Stimulated activated CD8-positive, alpha-beta memory T cell treated with anti-CD3 and anti-CD28 coated beads, Interleukin-15, amount 100 ng/mL, for 48 hours (primary cell): ENCODE measurements at regions not wholly inside any gene's neighbourhood (a gene's known extent, or its start where the extent isn't known, plus 50 kb on each side); places are given as distances from the start of the nearest gene placed in this dataset.

Source experiments
- DNase-seq, 2 donors: peaks; one replicate each; pipeline ENCODE4 v3.0.0-alpha.2; 2020; ENCODE audit warnings: low read depth in 2 of 2

- no peak for DNase-seq
These were observed 148.3 kb downstream of the IRX2 start for GRCh38 chr5:2603272-2603575.

DNA sequence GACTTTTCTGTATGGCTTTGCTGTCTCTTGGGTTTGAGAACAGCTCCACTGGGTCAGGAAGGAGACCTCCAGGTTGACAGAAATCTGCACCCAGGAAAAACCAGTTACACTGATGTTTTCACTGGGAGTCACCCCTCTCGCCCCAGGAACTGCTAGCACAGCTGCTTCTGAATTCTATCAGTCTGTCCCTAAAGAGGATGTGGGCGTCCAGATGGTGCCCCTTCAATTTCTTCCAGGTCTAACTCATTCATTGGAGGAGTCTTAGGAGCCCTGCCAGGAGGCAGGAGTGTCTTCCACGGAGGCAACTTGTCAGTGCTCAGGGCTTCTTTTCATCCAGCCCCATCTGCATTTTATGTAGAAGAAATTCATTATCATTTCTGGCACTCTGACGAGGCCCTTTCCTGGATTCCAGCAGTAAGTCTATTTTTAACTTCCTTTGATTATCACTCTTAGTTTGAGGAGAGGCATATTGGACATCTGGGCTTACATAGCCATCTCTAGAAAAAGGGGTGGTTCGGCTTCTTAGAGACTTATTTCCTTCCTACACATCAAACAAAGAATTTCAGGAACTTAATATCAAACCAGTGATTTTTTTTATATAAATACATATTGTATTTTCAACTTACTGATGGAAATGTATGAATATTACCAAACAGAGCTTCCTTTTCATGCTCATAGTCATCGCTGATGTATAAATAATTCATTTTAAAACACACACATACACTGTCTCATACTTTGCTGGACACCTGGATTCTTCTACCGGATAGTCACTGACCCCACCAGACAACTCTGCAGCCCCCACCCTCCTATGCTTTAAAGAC lies 148.8 kb downstream of the IRX2 start:
- no peak for DNase-seq

DNA sequence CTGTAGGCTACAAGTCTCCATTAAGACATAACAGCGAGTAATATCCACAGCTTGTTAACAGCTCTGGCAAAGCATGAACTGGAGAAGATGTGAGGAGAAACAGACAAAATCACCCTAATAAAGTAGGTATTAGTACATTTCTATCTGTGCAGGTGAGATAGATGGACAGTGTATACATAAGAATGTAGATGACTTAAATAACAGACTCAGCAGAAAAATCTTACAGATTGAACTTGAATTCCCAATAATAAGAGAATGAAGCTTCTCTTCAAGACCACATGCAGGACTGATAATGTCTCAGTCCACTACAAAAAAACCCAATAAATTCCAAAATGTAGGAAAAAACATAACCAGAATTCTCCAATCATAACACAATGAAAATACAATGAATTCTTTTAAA lies 153.0 kb downstream of the IRX2 start:
- no peak for DNase-seq

- DNase-seq, result no peak
These were observed 156.8 kb downstream of the IRX2 start for GRCh38 chr5:2594701-2595100.

GRCh38 chr5:2592766-2593165 lies 158.7 kb downstream of the IRX2 start:
- DNase-seq, result no peak

GRCh38 chr5:2591777-2592453 lies 159.6 kb downstream of the IRX2 start:
- DNase-seq, result no peak

DNA sequence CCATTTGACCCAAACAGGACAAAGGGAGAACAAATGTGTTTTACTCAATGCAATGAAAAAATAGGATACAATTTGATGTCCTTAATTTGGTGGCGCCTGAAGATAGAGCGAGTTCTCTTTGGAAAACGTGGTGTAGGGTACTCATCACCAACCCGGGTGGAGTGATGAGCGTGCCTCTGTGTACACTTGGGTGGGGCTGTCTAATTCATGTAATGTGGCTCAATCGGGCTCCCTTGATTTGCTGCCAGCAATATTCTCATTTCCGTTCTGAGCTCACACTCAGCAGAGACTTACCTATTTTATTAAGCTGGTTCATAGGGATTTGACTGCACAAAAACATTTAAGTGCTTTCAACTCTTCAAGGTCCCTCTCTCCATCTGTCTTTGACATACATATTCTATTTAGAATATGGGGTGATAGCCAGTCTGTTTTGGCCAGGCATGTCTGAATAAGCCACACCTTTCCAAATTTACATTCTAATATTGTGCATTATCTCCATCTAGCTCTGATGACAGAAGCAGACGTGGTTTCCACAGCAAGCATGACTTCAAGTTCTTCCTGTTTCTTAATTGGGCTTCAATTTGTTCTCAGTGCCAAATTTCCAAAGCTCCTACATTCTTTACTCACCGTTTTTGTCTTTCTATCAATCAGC lies 162.5 kb downstream of the IRX2 start:
- DNase-seq, result no peak

DNA sequence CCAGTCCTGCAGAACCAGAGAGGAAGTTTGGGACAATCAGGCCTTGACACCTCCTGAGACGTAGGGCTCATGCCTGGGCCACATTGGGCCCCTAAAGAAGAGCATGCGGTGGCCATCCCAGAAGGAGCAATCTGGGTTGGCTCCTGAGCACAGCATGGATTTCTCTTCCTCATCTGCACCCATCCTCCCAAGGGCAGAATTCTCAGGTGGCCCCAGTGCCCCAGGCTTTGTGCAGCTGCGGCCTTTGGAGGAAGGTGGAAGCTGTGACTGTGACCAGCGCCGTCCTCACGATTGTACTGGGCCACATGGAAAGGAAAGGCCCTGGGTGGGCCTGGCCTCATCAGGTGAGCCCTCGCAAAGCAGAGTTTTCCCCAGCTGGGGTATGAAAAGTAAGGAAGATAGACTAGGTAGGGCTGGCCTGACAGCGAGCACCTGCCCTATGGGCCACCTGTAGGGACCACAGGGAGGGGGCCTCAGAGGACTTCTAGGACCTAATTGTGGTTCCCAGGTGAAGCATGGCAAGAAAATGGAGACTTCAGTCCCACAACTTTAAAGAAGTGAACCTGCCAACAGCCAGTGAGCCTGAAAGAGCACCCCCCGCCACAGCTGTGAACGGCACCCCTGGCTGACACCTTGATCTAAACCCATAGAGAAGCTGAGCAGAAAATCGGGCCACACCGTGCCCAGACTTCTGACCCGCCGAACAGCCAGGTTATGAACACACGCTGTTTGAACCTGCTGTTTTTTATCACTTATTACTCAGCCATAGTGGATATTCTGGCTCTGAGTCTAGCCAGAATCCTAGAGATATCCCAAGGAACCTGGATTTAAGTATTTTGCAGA lies 164.1 kb downstream of the IRX2 start:
- DNase-seq, result no peak

GRCh38 chr5:2586016-2586715 lies 165.3 kb downstream of the IRX2 start:
- DNase-seq, result no peak

GRCh38 chr5:2584579-2585269 lies 166.8 kb downstream of the IRX2 start:
- DNase-seq, result no peak

- no peak for DNase-seq
These were observed 169.0 kb downstream of the IRX2 start for GRCh38 chr5:2582507-2582906.

GRCh38 chr5:2582106-2582505 lies 169.4 kb downstream of the IRX2 start:
- DNase-seq, result no peak

GRCh38 chr5:2581418-2581817 lies 170.1 kb downstream of the IRX2 start:
- no peak for DNase-seq

DNA sequence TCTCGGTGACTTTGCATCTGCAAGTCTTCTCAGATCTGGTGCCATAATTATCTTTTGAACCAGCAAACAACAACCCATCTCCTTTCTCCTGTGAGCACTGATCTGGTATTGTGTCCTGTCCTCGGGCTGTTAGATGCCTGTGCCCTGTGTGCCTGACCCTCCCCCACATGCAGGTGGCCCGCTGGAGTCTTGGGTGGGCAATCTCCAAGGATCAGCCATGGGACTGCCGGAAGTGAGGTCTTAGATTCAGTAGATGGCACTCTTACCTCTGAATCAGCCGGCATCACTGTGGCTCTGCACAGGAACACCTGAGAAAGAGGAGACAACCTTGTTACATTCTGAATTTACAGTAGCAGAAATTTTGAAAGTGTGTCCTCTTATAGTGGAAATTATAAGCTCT lies 172.4 kb downstream of the IRX2 start:
- no peak for DNase-seq

DNA sequence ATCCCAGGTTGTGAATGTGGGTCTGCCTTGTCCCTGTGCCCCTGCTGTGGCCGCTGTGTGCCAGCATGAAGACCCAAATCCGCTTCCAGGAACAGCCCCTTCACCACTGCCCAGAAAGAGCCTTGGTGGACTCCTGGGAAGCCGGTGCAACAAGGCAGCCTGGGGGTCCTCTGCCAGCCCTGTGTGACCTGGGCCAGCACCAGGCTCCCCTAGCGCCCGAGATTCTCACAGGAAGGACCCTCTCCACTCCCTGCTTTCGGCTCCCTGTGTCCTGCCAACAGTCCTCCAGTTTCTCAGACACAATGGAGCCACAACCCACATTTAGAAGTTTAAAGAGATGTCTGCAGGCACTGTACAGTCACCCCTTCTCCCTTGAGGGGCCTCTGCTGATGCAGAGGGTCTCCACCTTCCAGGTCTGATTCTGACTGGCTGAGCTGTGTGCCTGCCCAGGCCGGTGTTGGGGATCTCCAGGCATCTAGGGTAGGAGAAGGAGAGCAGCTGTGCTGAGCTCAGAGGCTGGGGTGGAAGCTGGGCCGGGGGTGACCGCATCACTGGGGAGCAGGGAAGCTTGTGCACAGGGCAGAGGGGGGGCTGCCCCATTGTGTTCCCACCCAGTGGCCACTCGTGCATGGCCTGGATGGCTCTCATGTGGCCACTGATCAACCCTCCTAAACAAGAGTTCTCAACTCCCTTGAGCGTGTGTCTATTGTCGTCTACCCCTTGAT lies 174.0 kb downstream of the IRX2 start:
- no peak for DNase-seq

- DNase-seq, result no peak
These were observed 174.7 kb downstream of the IRX2 start for GRCh38 chr5:2576823-2577222.

DNA sequence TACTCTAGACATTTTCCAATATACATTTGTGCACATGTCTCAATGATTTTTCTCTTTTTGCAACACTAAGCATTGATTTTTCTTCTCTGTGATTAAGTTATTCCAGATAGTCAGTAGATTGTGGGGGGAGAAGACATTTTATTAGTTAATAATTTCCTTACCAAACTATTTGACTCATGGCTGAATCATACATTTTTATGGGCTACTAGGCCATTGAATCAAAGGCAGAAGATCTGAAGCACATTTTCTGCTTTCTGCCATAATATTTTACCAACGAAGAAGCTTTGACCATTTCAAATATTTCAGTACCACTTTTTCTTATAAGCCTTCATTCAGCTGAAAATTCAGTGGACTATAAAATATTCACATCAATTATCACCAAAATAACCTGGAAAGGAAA lies 175.6 kb downstream of the IRX2 start:
- DNase-seq, result no peak

- no peak for DNase-seq
These were observed 176.2 kb downstream of the IRX2 start for GRCh38 chr5:2575292-2575691.

- no peak for DNase-seq
These were observed 177.3 kb downstream of the IRX2 start for GRCh38 chr5:2574155-2574554.

DNA sequence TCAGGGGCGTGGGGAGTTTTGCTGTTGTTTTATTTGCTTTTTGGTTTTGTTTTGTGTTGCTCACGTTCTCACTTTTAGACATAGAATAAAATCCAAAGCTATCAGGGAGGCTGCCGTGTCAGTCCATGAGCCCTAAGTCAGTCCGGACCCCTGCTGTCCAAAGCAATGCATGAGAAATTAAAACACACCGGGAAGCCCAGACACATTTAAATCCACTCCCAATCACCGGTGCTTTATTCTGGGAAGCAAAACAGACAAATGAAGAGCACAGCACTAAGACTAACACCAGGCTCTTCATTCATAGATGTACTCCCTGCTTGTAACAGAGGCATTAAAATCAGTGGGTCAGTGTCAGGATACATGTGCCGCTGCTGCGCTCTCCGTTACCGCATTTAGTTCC lies 180.9 kb downstream of the IRX2 start:
- no peak for DNase-seq
